ENCODE measurements at regions not wholly inside any gene's neighbourhood (a gene's known extent, or its start where the extent isn't known, plus 50 kb on each side); places are given as distances from the start of the nearest gene placed in this dataset.
"Not testable (repeated sequence)": the region's sequence is repeated elsewhere in the genome, so short reads cannot be mapped to it uniquely, and the experiment has no call there.

DNA sequence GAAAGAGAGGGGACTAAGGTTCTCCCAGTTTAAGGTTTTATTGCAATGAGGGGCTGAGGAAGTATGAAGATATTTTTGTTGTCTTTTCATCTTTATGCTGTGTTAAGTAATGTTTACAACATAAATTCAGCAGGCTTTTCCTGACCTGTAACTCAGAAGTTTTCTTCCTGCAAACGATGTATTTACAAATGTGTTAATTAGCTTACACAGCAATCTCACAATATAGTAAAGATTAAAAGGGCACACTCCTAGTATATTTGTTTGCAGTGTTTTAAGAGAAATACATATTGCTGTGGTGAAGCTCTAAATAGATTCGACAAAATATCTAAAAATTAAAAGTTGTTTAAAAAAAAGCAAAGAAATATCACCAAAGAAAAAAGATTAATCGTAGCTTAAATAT, 55.7 kb downstream of the OR11H12 start:
- Histone ChIP-seq H3K27me3 (ENCODE audit: insufficient read depth, poor library complexity, severe bottlenecking) (peaks cover 28% of the 10 kb centered on the region), H3K27ac (ENCODE audit: poor library complexity, severe bottlenecking) (no peak overlapping the region), H3K36me3 (ENCODE audit: low read depth) (no peaks in the 10 kb centered on the region), H3K4me3 (ENCODE audit: severe bottlenecking) (no peak overlapping the region), H3K9me3 (ENCODE audit: severe bottlenecking) (no peaks in the 10 kb centered on the region), H3K4me1 (ENCODE audit: insufficient read depth, poor library complexity, severe bottlenecking) (no peaks in the 10 kb centered on the region)
- TF ChIP-seq, protein P1, sequence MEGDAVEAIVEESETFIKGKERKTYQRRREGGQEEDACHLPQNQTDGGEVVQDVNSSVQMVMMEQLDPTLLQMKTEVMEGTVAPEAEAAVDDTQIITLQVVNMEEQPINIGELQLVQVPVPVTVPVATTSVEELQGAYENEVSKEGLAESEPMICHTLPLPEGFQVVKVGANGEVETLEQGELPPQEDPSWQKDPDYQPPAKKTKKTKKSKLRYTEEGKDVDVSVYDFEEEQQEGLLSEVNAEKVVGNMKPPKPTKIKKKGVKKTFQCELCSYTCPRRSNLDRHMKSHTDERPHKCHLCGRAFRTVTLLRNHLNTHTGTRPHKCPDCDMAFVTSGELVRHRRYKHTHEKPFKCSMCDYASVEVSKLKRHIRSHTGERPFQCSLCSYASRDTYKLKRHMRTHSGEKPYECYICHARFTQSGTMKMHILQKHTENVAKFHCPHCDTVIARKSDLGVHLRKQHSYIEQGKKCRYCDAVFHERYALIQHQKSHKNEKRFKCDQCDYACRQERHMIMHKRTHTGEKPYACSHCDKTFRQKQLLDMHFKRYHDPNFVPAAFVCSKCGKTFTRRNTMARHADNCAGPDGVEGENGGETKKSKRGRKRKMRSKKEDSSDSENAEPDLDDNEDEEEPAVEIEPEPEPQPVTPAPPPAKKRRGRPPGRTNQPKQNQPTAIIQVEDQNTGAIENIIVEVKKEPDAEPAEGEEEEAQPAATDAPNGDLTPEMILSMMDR (IDR thresholded peaks at IDR 0.05; ENCODE audit: poor library complexity, severe bottlenecking) = no peak
- DNase-seq (ENCODE audit: low spot score) (no peak), ATAC-seq (ENCODE audit: low read depth) (no peak)

DNA sequence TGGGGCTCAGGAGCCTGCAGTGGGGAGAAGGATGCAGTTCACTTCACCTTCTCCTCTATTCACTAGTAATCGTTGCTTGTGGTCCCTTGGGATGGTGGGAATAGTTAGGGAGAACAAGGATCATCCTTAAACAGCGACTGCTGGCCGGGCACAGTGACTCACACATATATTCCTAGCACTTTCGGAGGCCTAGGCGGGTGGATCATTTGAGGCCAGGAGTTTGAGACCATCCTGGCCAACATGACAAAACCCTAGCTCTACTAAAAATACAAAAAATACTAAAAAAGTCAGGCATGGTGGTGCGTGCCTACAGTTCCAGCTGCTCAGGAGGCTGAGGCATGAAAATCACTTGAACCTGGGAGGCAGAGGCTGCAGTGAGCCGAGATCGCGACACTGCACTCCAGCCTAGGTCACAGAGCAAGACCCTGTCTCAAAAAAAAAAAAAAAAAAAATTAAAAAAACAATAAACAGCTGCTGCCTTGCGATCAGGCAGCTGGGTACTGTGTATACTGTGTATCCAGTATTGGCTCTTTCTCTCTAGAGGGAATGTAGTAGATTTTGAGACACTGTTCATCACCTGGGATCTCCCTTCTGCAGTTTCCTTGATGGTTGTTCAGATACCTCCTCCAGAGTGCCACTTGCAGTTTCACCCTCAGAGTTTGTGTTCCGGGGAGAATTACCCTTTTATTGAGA, 59.1 kb downstream of the OR11H12 start:
- not testable (repeated sequence) for H3K4me1 ChIP-seq (ENCODE audit: insufficient read depth, poor library complexity, severe bottlenecking); H3K36me3 ChIP-seq (ENCODE audit: low read depth); H3K9me3 ChIP-seq (ENCODE audit: severe bottlenecking); H3K27ac ChIP-seq (ENCODE audit: poor library complexity, severe bottlenecking); H3K4me3 ChIP-seq (ENCODE audit: severe bottlenecking); DNase-seq (ENCODE audit: low spot score)
- H3K27me3 ChIP-seq (ENCODE audit: insufficient read depth, poor library complexity, severe bottlenecking) = peaks cover 35% of the 10 kb centered on the region
- peak; percentile 22; the same call in 1 of the 3 replicates for ATAC-seq (ENCODE audit: low read depth)

DNA sequence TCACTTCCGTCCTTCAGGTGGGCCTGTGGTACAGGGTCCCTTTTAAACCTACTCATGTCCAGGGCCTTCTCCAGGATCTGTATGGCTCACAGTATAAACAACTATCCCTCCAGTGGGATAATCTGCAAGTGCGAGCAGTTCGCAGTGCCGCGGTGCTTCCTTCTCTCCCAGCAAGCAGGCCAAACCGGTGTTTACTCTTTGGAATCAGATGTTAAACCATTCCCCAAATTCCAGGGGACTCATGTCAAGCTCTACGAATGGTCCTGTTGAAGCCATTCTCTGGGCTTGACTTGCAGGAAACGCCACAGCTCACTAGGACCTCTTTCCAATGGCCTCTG, 59.6 kb downstream of the OR11H12 start:
- H3K36me3 ChIP-seq (ENCODE audit: low read depth) = no peaks in the 10 kb centered on the region
- H3K4me1 ChIP-seq (ENCODE audit: insufficient read depth, poor library complexity, severe bottlenecking) = no peaks in the 10 kb centered on the region
- H3K4me3 ChIP-seq (ENCODE audit: severe bottlenecking) = no peak overlapping the region
- H3K9me3 ChIP-seq (ENCODE audit: severe bottlenecking) = no peaks in the 10 kb centered on the region
- H3K27me3 ChIP-seq (ENCODE audit: insufficient read depth, poor library complexity, severe bottlenecking) = peaks cover 31% of the 10 kb centered on the region
- TF ChIP-seq, protein P1 (IDR thresholded peaks at IDR 0.05; ENCODE audit: poor library complexity, severe bottlenecking) = no peak
- 0 out of 3 replicates have a peak, but pooled peaks have one; percentile 21 for ATAC-seq (ENCODE audit: low read depth)
- no peak overlapping the region for H3K27ac ChIP-seq (ENCODE audit: poor library complexity, severe bottlenecking)
- DNase-seq (ENCODE audit: low spot score) = no peak

DNA sequence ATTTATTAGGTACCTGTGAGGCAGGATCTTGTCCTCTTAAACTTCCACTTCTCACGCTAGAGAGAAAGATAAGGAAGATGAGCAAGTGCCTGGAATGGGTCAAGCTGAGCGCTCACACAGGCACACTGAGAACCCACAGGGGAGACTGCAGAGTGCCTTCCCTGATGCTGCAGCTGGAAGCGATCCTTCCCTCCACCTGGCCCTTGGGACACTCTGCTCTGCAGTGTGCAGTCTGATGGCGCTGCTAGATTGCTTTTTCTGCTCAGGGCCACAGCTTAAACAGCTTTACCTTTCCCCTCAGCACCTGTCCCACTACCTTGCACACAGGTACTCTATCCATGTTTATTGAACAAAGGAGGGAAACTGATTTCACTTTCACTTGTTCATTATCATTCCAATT, 66.9 kb downstream of the OR11H12 start:
- DNase-seq (ENCODE audit: low spot score); H3K36me3 ChIP-seq (ENCODE audit: low read depth); ATAC-seq (ENCODE audit: low read depth); H3K27ac ChIP-seq (ENCODE audit: poor library complexity, severe bottlenecking); H3K4me3 ChIP-seq (ENCODE audit: severe bottlenecking); H3K4me1 ChIP-seq (ENCODE audit: insufficient read depth, poor library complexity, severe bottlenecking); H3K9me3 ChIP-seq (ENCODE audit: severe bottlenecking); H3K27me3 ChIP-seq (ENCODE audit: insufficient read depth, poor library complexity, severe bottlenecking): not testable (repeated sequence)

DNA sequence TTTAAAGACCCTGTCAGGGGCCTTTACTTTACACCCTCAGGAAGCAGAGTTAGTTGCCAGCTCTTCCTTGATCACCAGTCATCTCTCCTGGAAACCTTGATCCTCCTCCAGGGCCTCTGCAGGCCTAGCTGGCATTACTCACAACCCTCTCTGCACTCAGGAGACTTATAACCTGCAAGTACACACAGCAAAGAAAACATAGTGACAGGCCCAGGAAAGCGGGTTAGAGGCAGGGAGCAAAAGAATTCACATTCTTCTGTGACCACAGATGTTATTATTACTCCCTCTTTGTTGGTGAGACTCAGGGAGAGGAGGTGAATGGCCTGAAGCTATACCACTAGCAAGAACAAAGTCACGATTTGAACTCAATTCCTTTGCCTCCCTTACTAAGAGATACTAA, 87.4 kb downstream of the OR11H12 start:
- ATAC-seq (ENCODE audit: low read depth) (peak; percentile 27; the same call in 1 of the 3 replicates), DNase-seq (ENCODE audit: low spot score) (no peak)
- H3K9me3 ChIP-seq (ENCODE audit: severe bottlenecking) = peaks cover 7% of the 10 kb centered on the region
- H3K4me3 ChIP-seq (ENCODE audit: severe bottlenecking) = no peak overlapping the region
- peaks cover 12% of the 10 kb centered on the region for H3K27me3 ChIP-seq (ENCODE audit: insufficient read depth, poor library complexity, severe bottlenecking)
- H3K4me1 ChIP-seq (ENCODE audit: insufficient read depth, poor library complexity, severe bottlenecking) = no peaks in the 10 kb centered on the region
- TF ChIP-seq, protein P1 (IDR thresholded peaks at IDR 0.05; ENCODE audit: poor library complexity, severe bottlenecking) = no peak
- H3K36me3 ChIP-seq (ENCODE audit: low read depth) = no peaks in the 10 kb centered on the region
- H3K27ac ChIP-seq (ENCODE audit: poor library complexity, severe bottlenecking) = no peak overlapping the region
